SK-N-SH treated with all-trans-retinoic acid at 6 μM for 48 hours (cell line): ENCODE measurements at regions not wholly inside any gene's neighbourhood (a gene's known extent, or its start where the extent isn't known, plus 50 kb on each side); places are given as distances from the start of the nearest gene placed in this dataset.

Experiments used
- BACH2 ChIP-seq: fragments of 250-450 bp; sonication (Bioruptor Pico); IDR thresholded peaks from 2 replicates; pipeline ENCODE4 v1.9.0; 2021; ENCODE audit warnings: mild to moderate bottlenecking, borderline replicate concordance
- ZFP3 ChIP-seq: fragments of 250-450 bp; sonication (Bioruptor Pico); IDR thresholded peaks from 2 replicates; pipeline ENCODE4 v1.5.0; 2020; ENCODE audit warnings: mild to moderate bottlenecking, moderate library complexity
- ZNF8 ChIP-seq: fragments of 450-650 bp; formaldehyde crosslinking; IDR thresholded peaks from 2 replicates; pipeline ENCODE4 v1.5.0; 2020; ENCODE audit warnings: mild to moderate bottlenecking, moderate library complexity

- TF ChIP-seq BACH2 (CRISPR knock-in tag), result no peak
- no peak for TF ChIP-seq ZFP3 (CRISPR knock-in tag)
- no peak for TF ChIP-seq ZNF8 (CRISPR knock-in tag)
Observed at GRCh38 chr2:210798180-210798579, 241.8 kb downstream of the CPS1 start.
